A549 (cell line): ENCODE measurements at regions not wholly inside any gene's neighbourhood (a gene's known extent, or its start where the extent isn't known, plus 50 kb on each side); places are given as distances from the start of the nearest gene placed in this dataset.

Experiments
- ATAC-seq, 2 experiments: fragments of 200-7000 bp in 1 of 2; fragments of >200 bp in 1 of 2; cut with Nextera tagmentation in 1 of 2; cut with Tn5 transposase in 1 of 2; 3 replicates each; pipeline versions ENCODE4 v1.8.0 to v1.9.1; 2018 to 2020; ENCODE audit warnings: mild to moderate bottlenecking in 1 of 2, moderate library complexity in 1 of 2
- CTCF ChIA-PET: fragments of 300-600 bp; sonication (Branson Sonifier 250); formaldehyde crosslinking; extraction: SDS; loops from one replicate; lab custom pipeline; 2021; ENCODE audit warnings: antibody characterized with exemption, inconsistent platforms; lab: Yijun Ruan, JAX
- POLR2A ChIA-PET: fragments of 350-600 bp; formaldehyde crosslinking; extraction: SDS; loops from one replicate; lab custom pipeline; 2021; ENCODE audit warnings: antibody characterized with exemption, inconsistent platforms; lab: Yijun Ruan, JAX
- DNase-seq, 2 experiments: peaks; one replicate each; pipeline versions ENCODE4 v3.0.0 to v3.0.0-alpha.2; 2011 to 2016; ENCODE audit warnings: low read depth in 1 of 2, low spot score in 1 of 2
- FAIRE-seq: peaks from 2 replicates; lab custom pipeline; 2011; peaks lifted over from hg19 to GRCh38; lab: Jason Lieb, UNC
- H3K27ac ChIP-seq, 2 experiments: fragments of >200 bp; sonication (Bioruptor Twin); formaldehyde crosslinking; 3 replicates each; pipeline ENCODE4 v1.5.1; 2016 to 2017
- H3K4me1 ChIP-seq: fragments of >200 bp; sonication (Bioruptor Twin); formaldehyde crosslinking; 3 replicates; pipeline ENCODE4 v1.6.1; 2016
- H3K4me2 ChIP-seq: fragments of >200 bp; sonication (Bioruptor Twin); formaldehyde crosslinking; 3 replicates; pipeline ENCODE4 v1.6.1; 2016
- H3K4me3 ChIP-seq: fragments of >200 bp; sonication (Bioruptor Twin); formaldehyde crosslinking; 3 replicates; pipeline ENCODE4 v1.5.1; 2016
- H3K9me3 ChIP-seq: fragments of >200 bp; sonication (Bioruptor Twin); formaldehyde crosslinking; 3 replicates; pipeline ENCODE4 v1.6.1; 2016
- ATOH8 ChIP-seq: fragments of 250-450 bp; sonication (Bioruptor Pico); IDR thresholded peaks from 2 replicates; pipeline ENCODE4 v1.5.0; 2020; ENCODE audit warnings: low read depth, mild to moderate bottlenecking, moderate library complexity
- BHLHE40 ChIP-seq: IDR thresholded peaks from 2 replicates; pipeline ENCODE4 v1.6.1; 2012; ENCODE audit warnings: low read depth, low read length, inconsistent platforms
- CHD4 ChIP-seq: fragments of 200-600 bp; sonication (generic); IDR thresholded peaks from 2 replicates; pipeline ENCODE4 v1.6.1; 2016; ENCODE audit warnings: antibody characterized with exemption, mild to moderate bottlenecking, borderline replicate concordance
- EHMT2 ChIP-seq: fragments of 200-600 bp; sonication (generic); IDR thresholded peaks from 2 replicates; pipeline ENCODE4 v1.6.1; 2016; ENCODE audit warnings: antibody characterized with exemption, low read depth, mild to moderate bottlenecking, moderate library complexity
- ESRRA ChIP-seq: fragments of 150-350 bp; IDR thresholded peaks from 2 replicates; pipeline ENCODE4 v1.6.1; 2014; ENCODE audit warnings: mild to moderate bottlenecking, low read length, borderline replicate concordance
- HDAC2 ChIP-seq: fragments of 200-600 bp; sonication (generic); IDR thresholded peaks from 2 replicates; pipeline ENCODE4 v1.6.1; 2016
- HES2 ChIP-seq: fragments of >200 bp; sonication (Bioruptor Twin); formaldehyde crosslinking; IDR thresholded peaks from 2 replicates; pipeline ENCODE4 v1.6.1; 2016
- HOXB5 ChIP-seq: fragments of 250-450 bp; sonication (Bioruptor Pico); IDR thresholded peaks from 2 replicates; pipeline ENCODE4 v1.5.0; 2020; ENCODE audit warnings: mild to moderate bottlenecking, moderate library complexity
- JUNB ChIP-seq: fragments of >200 bp; sonication (Bioruptor Twin); formaldehyde crosslinking; IDR thresholded peaks from 2 replicates; pipeline ENCODE4 v1.6.1; 2016
- MAFK ChIP-seq: fragments of 450-650 bp; IDR thresholded peaks from 2 replicates; pipeline ENCODE4 v1.6.1; 2014; ENCODE audit not compliant: partially characterized antibody
- MAX ChIP-seq: IDR thresholded peaks from 2 replicates; pipeline ENCODE4 v1.6.1; 2012
- MAZ ChIP-seq: fragments of 150-350 bp; IDR thresholded peaks from 2 replicates; pipeline ENCODE4 v1.6.1; 2014; ENCODE audit warnings: antibody characterized with exemption, low read depth, low read length, borderline replicate concordance
- NFE2L2 ChIP-seq: fragments of 150-350 bp; conservative IDR thresholded peaks from 2 replicates; pipeline ENCODE4 v1.6.1; 2014; ENCODE audit warnings: low read length
- PBX3 ChIP-seq: IDR thresholded peaks from 2 replicates; pipeline ENCODE4 v1.6.1; 2012
- POLR2A ChIP-seq: IDR thresholded peaks from 2 replicates; pipeline ENCODE4 v1.6.1; 2012; ENCODE audit warnings: mild to moderate bottlenecking, low read length
- RAD21 ChIP-seq, 2 experiments: fragments of >200 bp in 1 of 2; sonication (Bioruptor Twin) in 1 of 2; formaldehyde crosslinking in 1 of 2; IDR thresholded peaks in 1 of 2; conservative IDR thresholded peaks in 1 of 2; 2 replicates in 1 of 2; 3 replicates in 1 of 2; pipeline ENCODE4 v1.6.1; 2012 to 2018; ENCODE audit warnings: inconsistent platforms in 1 of 2
- RARB ChIP-seq: fragments of 250-450 bp; sonication (Bioruptor Pico); IDR thresholded peaks from 2 replicates; pipeline ENCODE4 v1.8.0; 2021; ENCODE audit warnings: mild to moderate bottlenecking, moderate library complexity
- RCOR1 ChIP-seq: fragments of 150-350 bp; IDR thresholded peaks from 2 replicates; pipeline ENCODE4 v1.6.1; 2014; ENCODE audit warnings: antibody characterized with exemption, low read length, low read depth
- REST ChIP-seq: fragments of 200-600 bp; sonication (generic); IDR thresholded peaks from 2 replicates; pipeline ENCODE4 v1.6.1; 2016; ENCODE audit warnings: antibody characterized with exemption, mild to moderate bottlenecking, moderate library complexity
- RFX5 ChIP-seq: fragments of 450-650 bp; IDR thresholded peaks from 2 replicates; pipeline ENCODE4 v1.7.1; 2014; ENCODE audit warnings: antibody characterized with exemption, mild to moderate bottlenecking, moderate library complexity
- TFCP2L1 ChIP-seq: fragments of 250-450 bp; sonication (Bioruptor Pico); IDR thresholded peaks from 2 replicates; pipeline ENCODE4 v1.5.0; 2021; ENCODE audit warnings: mild to moderate bottlenecking
- USF2 ChIP-seq: fragments of 450-650 bp; IDR thresholded peaks from 2 replicates; pipeline ENCODE4 v1.6.1; 2014; ENCODE audit warnings: antibody characterized with exemption
- ZC3H11A ChIP-seq: fragments of 450-650 bp; IDR thresholded peaks from 2 replicates; pipeline ENCODE4 v1.6.1; 2014; ENCODE audit warnings: antibody characterized with exemption, mild to moderate bottlenecking
- ZFP36 ChIP-seq: fragments of 450-650 bp; IDR thresholded peaks from 2 replicates; pipeline ENCODE4 v1.6.1; 2014; ENCODE audit warnings: borderline replicate concordance; ENCODE audit not compliant: partially characterized antibody
- WGBS: methylation state at CpG from one replicate; pipeline ENCODE4 v1.1.6; 2017; ENCODE audit errors: missing lambda C conversion rate; 5-methylcytosine and 5-hydroxymethylcytosine counted together

GRCh38 chr4:108370291-108371141 lies 201.8 kb upstream of the LEF1 start:
- Histone ChIP-seq H3K27ac (no peak overlapping the region), H3K9me3 (no peaks in the 10 kb centered on the region), H3K4me2 (no peak overlapping the region), H3K4me3 (no peak overlapping the region), H3K4me1 (no peaks in the 10 kb centered on the region)
- WGBS: 22% methylated on average over 21 of the region's 21 CpGs
- FAIRE-seq (no peak), DNase-seq (no peak), ATAC-seq (no peak)
- CTCF ChIA-PET: no interaction called here
- TF ChIP-seq HOXB5 (CRISPR knock-in tag): no peak
- no peak for TF ChIP-seq NFE2L2
- TF ChIP-seq RAD21 (conservative IDR thresholded peaks at IDR 0.05 in 1 of 2, IDR thresholded peaks at IDR 0.05 in 1 of 2): no peak
- TF ChIP-seq ATOH8 (CRISPR knock-in tag): no peak
- no peak for TF ChIP-seq ESRRA
- TF ChIP-seq POLR2A: no peak
- no peak for TF ChIP-seq RARB (CRISPR knock-in tag)
- TF ChIP-seq RFX5: no peak
- TF ChIP-seq ZFP36: no peak
- no peak for TF ChIP-seq HDAC2
- POLR2A ChIA-PET: no interaction called here

- no peak overlapping the region for H3K4me2 ChIP-seq
- 22% methylated on average over 5 of the region's 5 CpGs for WGBS
- no peak overlapping the region for H3K27ac ChIP-seq
- ChIA-PET CTCF (interaction anchor here (1.6 kb wide), 1 partner anchor 15 kb away, joined by 3 read pairs; no protein-coding TSS in a partner anchor), POLR2A (no interaction called here)
- no peak for TF ChIP-seq CHD4
- no peak for TF ChIP-seq HES2
- no peak for TF ChIP-seq EHMT2
- no peak for TF ChIP-seq REST
- TF ChIP-seq RCOR1: no peak
- TF ChIP-seq USF2: no peak
- no peak for TF ChIP-seq TFCP2L1 (CRISPR knock-in tag)
- TF ChIP-seq JUNB: no peak
- TF ChIP-seq MAFK: no peak
- no peak for TF ChIP-seq BHLHE40
- TF ChIP-seq MAX: no peak
- no peak for TF ChIP-seq ZC3H11A
- TF ChIP-seq RAD21 (conservative IDR thresholded peaks at IDR 0.05 in 1 of 2, IDR thresholded peaks at IDR 0.05 in 1 of 2): no peak
- no peak for TF ChIP-seq PBX3
- TF ChIP-seq MAZ: no peak
- DNase-seq (no peak), ATAC-seq (no peak), FAIRE-seq (no peak)
- no peaks in the 10 kb centered on the region for H3K9me3 ChIP-seq
- no peak overlapping the region for H3K4me3 ChIP-seq
- no peaks in the 10 kb centered on the region for H3K4me1 ChIP-seq
Measured at GRCh38 chr4:108369035-108369655, 200.4 kb upstream of the LEF1 start.
